Common myeloid progenitor, CD34-positive (primary cell): ENCODE measurements at regions not wholly inside any gene's neighbourhood (a gene's known extent, or its start where the extent isn't known, plus 50 kb on each side); places are given as distances from the start of the nearest gene placed in this dataset.
A peak's percentile ranks its signal among the peaks of the same experiment; 100 is the strongest.
"Not testable (repeated sequence)": the region's sequence is repeated elsewhere in the genome, so short reads cannot be mapped to it uniquely, and the experiment has no call there.

Source experiments
- CTCF ChIA-PET: fragments of 350-600 bp; sonication (Branson Sonifier 250); formaldehyde crosslinking; loops from one replicate; lab custom pipeline; 2021; ENCODE audit warnings: antibody characterized with exemption; lab: Charles Lee
- POLR2A ChIA-PET: fragments of 350-600 bp; sonication (Branson Sonifier 250); formaldehyde crosslinking; loops from one replicate; lab custom pipeline; 2021; ENCODE audit warnings: antibody characterized with exemption; lab: Charles Lee
- DNase-seq, 3 donors: peaks; one replicate each; pipeline versions ENCODE4 v3.0.0 to v3.0.0-alpha.2; 2013
- H3K27ac ChIP-seq, 2 experiments: 1 replicate in 1 of 2; 2 replicates in 1 of 2; pipeline ENCODE4 v1.7.0; 2013; ENCODE audit warnings: inconsistent platforms in 2 of 2, low read length in 2 of 2, mild to moderate bottlenecking in 2 of 2, low read depth in 1 of 2, moderate library complexity in 1 of 2; ENCODE audit not compliant: severe bottlenecking in 2 of 2, insufficient read depth in 1 of 2, poor library complexity in 1 of 2
- H3K27me3 ChIP-seq, 5 experiments: replicated peaks in 2 of 5; 1 replicate in 3 of 5; 2 replicates in 2 of 5; pipeline versions ENCODE4 v1.6.1 to v1.7.0; 2013; ENCODE audit warnings: low read length in 4 of 5, mild to moderate bottlenecking in 2 of 5, moderate library complexity in 2 of 5, inconsistent platforms in 1 of 5; ENCODE audit not compliant: insufficient read depth in 5 of 5, control insufficient read depth in 4 of 5
- H3K36me3 ChIP-seq, 4 experiments: 1 replicate in 2 of 4; 2 replicates in 2 of 4; pipeline versions ENCODE4 v1.6.1 to v1.7.0; 2013; ENCODE audit warnings: low read length in 3 of 4, control low read depth in 1 of 4, mild to moderate bottlenecking in 1 of 4; ENCODE audit not compliant: control insufficient read depth in 4 of 4, insufficient read depth in 4 of 4
- H3K4me1 ChIP-seq, 4 experiments: 1 replicate in 3 of 4; 2 replicates in 1 of 4; pipeline versions ENCODE4 v1.6.1 to v1.7.1; 2013; ENCODE audit warnings: low read length in 3 of 4, mild to moderate bottlenecking in 3 of 4, control low read depth in 1 of 4, inconsistent platforms in 1 of 4, moderate library complexity in 1 of 4; ENCODE audit not compliant: control insufficient read depth in 4 of 4, insufficient read depth in 4 of 4; ENCODE audit errors: control extremely low read depth in 1 of 4
- H3K4me3 ChIP-seq, 7 experiments: 1 replicate in 4 of 7; 2 replicates in 3 of 7; pipeline versions ENCODE4 v1.5.1 to v1.7.0; 2013; ENCODE audit warnings: mild to moderate bottlenecking in 7 of 7, low read length in 6 of 7, moderate library complexity in 6 of 7, inconsistent platforms in 2 of 7, low read depth in 2 of 7, control low read depth in 1 of 7; ENCODE audit not compliant: insufficient read depth in 4 of 7, control insufficient read depth in 1 of 7; ENCODE audit errors: extremely low read depth in 1 of 7
- H3K9me3 ChIP-seq, 5 experiments: 1 replicate in 4 of 5; 2 replicates in 1 of 5; pipeline versions ENCODE4 v1.6.1 to v1.7.1; 2013; ENCODE audit warnings: low read length in 4 of 5, mild to moderate bottlenecking in 2 of 5, inconsistent platforms in 1 of 5, low read depth in 1 of 5, moderate library complexity in 1 of 5; ENCODE audit not compliant: control insufficient read depth in 4 of 5, insufficient read depth in 2 of 5; ENCODE audit errors: control extremely low read depth in 1 of 5
- WGBS: methylation state at CpG from one replicate; pipeline ENCODE4 v1.1.5; 2013; ENCODE audit not compliant: insufficient coverage; 5-methylcytosine and 5-hydroxymethylcytosine counted together

DNA sequence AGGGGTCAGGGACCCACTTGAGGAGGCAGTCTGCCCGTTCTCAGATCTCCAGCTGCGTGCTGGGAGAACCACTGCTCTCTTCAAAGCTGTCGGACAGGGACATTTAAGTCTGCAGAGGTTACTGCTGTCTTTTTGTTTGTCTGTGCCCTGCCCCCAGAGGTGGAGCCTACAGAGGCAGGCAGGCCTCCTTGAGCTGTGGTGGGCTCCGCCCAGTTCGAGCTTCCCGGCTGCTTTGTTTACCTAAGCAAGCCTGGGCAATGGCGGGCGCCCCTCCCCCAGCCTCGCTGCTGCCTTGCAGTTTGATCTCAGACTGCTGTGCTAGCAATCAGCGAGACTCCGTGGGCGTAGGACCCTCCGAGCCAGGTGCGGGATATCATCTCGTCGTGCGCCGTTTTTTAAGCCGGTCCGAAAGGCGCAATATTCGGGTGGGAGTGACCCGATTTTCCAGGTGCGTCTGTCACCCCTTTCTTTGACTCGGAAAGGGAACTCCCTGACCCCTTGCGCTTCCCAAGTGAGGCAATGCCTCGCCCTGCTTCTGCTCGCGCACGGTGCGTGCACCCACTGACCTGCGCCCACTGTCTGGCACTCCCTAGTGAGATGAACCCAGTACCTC lies 131.6 kb downstream of the CD164 start:
- H3K4me1 ChIP-seq, DNase-seq, H3K36me3 ChIP-seq, CTCF ChIA-PET, H3K27me3 ChIP-seq, POLR2A ChIA-PET, H3K4me3 ChIP-seq, H3K9me3 ChIP-seq, H3K27ac ChIP-seq: not testable (repeated sequence)
- WGBS, result 80% methylated on average over 2 of the region's 32 CpGs

DNA sequence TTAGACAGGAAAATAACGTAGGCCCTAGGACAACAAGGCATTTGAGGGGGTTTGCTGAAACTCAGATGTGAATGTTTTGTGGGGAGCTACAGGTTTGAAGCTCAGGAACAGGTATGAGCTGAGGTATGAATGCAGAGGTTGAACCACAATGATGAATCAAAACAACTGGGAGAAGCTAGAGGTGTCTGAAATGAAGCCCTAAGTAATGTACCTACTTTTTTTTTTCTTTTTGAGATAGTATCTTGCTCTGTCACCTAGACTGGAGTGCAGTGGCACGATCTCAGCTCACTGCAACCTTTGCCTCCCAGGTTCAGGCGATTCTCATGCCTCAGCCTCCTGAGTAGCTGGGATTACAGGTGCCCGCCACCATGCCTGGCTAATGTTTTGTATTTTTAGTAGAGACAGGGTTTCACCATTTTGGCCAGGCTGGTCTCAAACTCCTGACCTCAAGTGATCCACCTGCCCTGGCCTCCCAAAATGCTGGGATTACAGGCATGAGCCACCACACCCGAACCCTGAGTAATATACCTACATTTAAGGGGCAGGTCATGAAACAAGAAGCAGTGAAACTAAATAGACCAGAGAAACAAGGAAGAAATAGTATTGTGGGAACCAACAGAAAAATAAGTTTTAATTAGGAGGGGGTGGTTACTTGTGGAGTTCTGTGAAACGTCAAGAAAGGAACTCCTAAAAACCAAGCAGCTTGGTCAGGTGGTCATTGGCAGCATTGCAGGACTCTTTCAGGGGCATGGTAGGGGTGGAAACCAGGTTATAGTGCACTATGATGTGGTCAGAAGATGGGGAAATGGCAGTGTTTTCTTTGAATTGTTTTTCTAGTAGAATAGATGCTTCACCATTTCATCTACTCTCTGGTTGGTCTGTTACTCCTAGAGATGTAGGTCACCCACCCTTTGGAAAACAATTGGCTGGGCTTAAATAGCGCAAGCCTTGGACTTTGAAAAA lies 138.1 kb downstream of the CD164 start:
- Histone ChIP-seq H3K4me1 (peaks cover 7 to 40% (median 25%) of the 10 kb centered on the region in 4 experiments), H3K9me3 (no peaks in the 10 kb centered on the region), H3K27me3 (no peaks in the 10 kb centered on the region), H3K4me3 (no peak overlapping the region), H3K27ac (no peak overlapping the region), H3K36me3 (no peaks in the 10 kb centered on the region)
- ChIA-PET POLR2A (no interaction called here), CTCF (interaction anchor here (0.7 to 1.4 kb wide), 3 partner anchors 18 to 56 kb away, joined by 3 read pairs; no protein-coding TSS in a partner anchor)
- no peak for DNase-seq
- 74% methylated on average over 5 of the region's 7 CpGs for WGBS

DNA sequence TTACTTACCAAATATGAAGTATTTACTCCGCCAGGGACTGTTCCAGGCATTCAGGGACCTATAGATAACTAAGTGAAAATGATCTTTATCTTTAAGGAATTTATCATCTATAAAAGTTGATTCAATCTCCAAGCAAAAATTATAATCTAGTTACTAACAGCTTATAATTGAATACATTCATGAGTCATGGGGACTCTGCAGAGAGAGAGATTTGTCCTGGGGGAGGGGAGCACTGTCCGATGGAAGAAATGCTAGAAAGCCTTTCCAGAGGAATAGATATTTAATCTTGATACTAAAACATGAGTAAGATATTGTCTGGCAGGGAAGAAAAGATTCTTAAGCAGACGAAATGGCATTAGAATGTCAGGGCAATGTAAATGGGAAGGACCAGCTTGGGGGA lies 139.3 kb downstream of the CD164 start:
- ChIA-PET POLR2A (no interaction called here), CTCF (interaction anchor here (1.4 kb wide), 1 partner anchor 17 kb away, joined by 3 read pairs; no protein-coding TSS in a partner anchor)
- Histone ChIP-seq H3K36me3 (no peaks in the 10 kb centered on the region), H3K4me1 (peaks cover 9 to 53% (median 33%) of the 10 kb centered on the region in 4 experiments), H3K4me3 (no peak overlapping the region), H3K27me3 (no peaks in the 10 kb centered on the region), H3K27ac (no peak overlapping the region), H3K9me3 (no peaks in the 10 kb centered on the region)
- 100% methylated on average over 2 of the region's 3 CpGs for WGBS
- no peak for DNase-seq

DNA sequence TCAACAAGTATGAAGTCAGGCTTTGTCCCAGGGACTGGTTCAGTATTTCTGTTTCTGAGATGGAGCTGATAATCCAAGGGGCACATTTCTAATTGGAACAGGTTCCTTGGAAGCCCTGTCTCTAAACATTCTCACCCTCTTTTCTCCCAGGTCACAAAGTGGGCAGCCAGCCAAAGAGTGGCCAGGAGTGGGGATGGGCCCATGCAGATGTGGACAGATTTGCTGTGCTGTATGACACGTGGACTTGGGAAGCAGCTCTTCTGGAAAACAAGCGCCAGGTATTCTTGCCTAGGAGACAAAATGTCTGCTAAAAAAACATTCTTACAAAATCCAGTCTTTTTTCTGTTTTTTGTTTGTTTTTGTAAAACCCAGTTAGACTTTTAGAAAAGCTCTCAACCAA lies 140.2 kb downstream of the CD164 start:
- Histone ChIP-seq H3K36me3 (no peaks in the 10 kb centered on the region), H3K9me3 (no peaks in the 10 kb centered on the region), H3K4me1 (peaks cover 9 to 62% (median 42%) of the 10 kb centered on the region in 4 experiments), H3K4me3 (no peak overlapping the region), H3K27me3 (no peaks in the 10 kb centered on the region), H3K27ac (no peak overlapping the region)
- 83% methylated on average over 1 of the region's 2 CpGs for WGBS
- CTCF ChIA-PET, result interaction anchor here (1.1 kb wide), 1 partner anchor 394 kb away, joined by 3 read pairs; the partner anchor contains the start of gene ARMC2
- no peak for DNase-seq
- POLR2A ChIA-PET, result no interaction called here

DNA sequence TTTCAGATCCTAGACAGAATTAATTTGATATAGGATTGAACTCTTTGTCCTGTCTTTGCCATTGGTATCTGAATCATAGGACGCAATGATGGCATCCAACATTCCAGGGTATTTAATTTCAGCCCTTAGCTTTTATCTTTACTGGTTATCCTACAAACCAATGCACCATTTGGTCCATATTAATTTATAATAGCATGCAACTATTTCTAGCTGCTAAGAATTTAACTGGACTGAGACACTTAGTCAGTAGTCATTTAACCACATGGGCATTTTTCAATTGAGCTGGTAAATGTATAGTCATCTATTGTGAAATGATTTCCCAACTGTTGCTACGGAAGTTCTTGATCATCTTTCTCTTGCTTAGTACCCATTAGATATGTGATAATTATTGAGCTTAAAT lies 141.1 kb downstream of the CD164 start:
- peak in 1 of 3 donors; percentile 49 for DNase-seq
- Histone ChIP-seq H3K36me3 (no peaks in the 10 kb centered on the region), H3K27ac (no peak overlapping the region), H3K9me3 (no peaks in the 10 kb centered on the region), H3K4me1 (peaks cover 11 to 70% (median 51%) of the 10 kb centered on the region in 4 experiments), H3K4me3 (no peak overlapping the region), H3K27me3 (no peaks in the 10 kb centered on the region)
- ChIA-PET CTCF (interaction anchor here (0.8 to 1.1 kb wide), 2 partner anchors 100 to 393 kb away, joined by 3 read pairs; partner anchors contain the start of gene ARMC2), POLR2A (no interaction called here)
- 100% methylated on average over 1 of the region's 2 CpGs for WGBS

DNA sequence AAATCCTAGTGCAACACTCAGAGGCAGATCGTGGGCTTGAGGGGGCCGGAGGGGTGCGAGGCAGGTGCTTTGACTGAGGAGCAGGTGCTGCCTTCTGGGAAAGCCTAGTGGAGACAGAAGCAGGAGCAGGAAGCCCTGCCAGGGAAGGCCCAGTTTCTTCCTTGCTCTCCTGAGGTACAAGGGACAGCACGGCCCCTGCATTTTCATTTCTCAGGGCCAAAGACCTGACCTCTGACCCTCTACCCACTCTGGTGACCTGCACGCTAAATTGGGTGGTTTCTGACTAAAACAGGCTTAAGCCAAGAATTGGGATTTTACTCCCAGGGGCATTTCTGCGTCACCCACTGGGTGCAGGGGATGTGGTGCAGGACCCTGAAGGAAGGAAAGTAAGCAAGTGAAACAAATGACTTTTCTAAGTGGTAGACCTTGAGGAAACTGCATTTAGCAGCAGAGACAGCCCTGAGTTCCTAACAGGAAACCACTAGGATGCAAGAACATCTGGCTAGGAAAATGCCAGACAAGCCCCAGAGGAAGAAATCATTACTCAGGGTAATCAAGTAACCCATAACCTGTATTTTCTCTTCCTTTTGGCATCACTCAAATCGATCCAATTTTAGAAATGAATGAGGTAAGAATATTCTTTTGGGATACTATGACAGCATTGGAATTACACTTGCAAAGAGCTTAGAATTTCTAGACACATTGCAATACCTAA lies 141.7 kb downstream of the CD164 start:
- 75% methylated on average over 5 of the region's 7 CpGs for WGBS
- H3K4me3 ChIP-seq, result no peak overlapping the region
- peak; percentile 29 to 75 (median 54) for DNase-seq
- no peaks in the 10 kb centered on the region for H3K9me3 ChIP-seq
- CTCF ChIA-PET, result no interaction called here
- peaks cover 12 to 76% (median 57%) of the 10 kb centered on the region in 4 experiments for H3K4me1 ChIP-seq
- POLR2A ChIA-PET, result no interaction called here
- no peaks in the 10 kb centered on the region for H3K36me3 ChIP-seq
- no peaks in the 10 kb centered on the region for H3K27me3 ChIP-seq
- H3K27ac ChIP-seq, result peak overlapping the region in 1 of 2 experiments; percentile 7
